ENCODE measurements at regions not wholly inside any gene's neighbourhood (a gene's known extent, or its start where the extent isn't known, plus 50 kb on each side); places are given as distances from the start of the nearest gene placed in this dataset.
A peak's percentile ranks its signal among the peaks of the same experiment; 100 is the strongest.
"Not testable (repeated sequence)": the region's sequence is repeated elsewhere in the genome, so short reads cannot be mapped to it uniquely, and the experiment has no call there.

- no peak for DNase-seq
Measured at GRCh38 chr5:125660231-125660895, 762.8 kb upstream of the GRAMD2B start.

DNA sequence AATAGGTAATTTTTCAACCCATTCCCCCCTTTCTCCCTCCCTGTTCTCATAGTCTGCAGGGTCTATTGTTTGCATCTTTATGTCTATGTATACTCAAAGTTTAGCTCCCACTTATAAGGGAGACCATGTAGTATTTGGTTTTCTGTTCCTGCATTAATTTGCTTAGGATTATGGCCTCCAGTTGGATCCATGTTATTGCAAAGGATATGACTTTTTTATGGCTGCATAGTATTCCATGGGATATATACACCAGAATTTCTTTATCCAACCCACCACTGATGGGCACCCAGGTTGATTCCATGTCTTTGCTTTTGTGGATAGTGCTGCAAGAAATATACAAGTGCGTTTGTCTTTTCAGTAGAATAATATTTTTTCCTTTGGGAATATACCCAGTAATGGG, 761.6 kb upstream of the GRAMD2B start:
- DNase-seq, result no peak

DNA sequence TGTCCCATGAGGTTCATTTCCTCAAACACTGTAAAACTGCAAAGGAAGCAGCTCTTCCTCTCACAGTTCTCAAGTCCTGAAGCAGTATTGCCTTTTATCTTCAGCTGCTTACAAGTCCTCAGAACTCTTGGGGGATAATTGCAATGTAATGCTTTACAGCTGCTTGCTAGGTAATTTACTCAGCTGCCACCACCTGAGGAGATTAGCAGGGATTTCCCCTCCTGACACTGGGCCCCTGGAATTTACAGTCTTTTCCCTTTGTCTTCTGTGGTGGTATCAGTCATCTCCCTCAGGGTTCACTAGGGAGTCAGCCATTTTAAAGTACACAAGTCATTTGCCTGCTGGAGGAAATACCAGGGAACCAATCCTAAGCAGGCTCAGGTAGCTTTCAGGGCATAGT, 754.3 kb upstream of the GRAMD2B start:
- DNase-seq, result no peak

DNA sequence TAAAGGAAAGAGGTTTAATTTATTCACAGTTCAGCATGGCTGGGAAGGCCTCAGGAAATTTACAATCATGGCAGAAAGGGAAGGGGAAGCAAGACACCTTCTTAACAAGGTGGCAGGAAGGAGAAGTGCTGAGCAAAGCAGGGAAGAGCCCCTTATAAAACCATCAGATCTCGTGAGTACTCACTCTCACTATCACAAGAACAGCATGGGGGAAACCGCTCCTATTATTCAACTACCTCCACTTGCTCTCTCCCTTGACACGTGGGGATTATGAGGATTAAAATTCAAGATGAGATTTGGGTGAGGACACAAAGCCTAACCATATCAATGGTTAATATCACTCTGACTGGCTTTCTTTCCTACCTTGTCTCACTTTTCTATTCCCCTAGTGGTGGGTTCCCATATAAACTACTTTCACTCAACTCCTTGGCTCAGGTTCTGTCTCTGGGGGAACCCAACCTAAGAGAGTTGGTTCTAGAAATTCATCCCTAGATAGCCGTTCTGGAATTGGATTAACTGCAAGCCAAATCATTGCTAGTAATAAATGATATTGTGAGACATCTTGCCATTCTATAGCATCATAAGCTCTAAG, 749.8 kb upstream of the GRAMD2B start:
- DNase-seq, result no peak

GRCh38 chr5:125679522-125679921, 743.7 kb upstream of the GRAMD2B start:
- no peak for DNase-seq

DNA sequence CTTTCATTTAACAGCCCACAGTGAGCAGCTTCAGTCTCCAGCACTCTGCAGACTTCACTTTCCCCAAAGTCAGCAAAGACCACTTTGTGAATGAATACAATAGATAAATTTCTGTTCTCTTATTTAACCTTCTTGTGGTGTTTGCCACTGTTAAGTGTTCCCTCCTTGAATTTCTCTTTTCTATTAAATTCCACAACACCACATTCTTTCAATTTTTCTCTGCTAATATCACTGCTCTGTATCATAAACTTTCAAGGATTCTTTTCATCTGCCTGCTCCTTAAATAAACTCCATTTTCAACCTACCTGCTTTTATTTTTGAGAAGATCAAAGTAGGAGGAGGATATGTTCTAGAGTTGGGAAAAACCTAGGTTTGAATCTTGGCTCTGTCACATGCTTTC, 739.5 kb upstream of the GRAMD2B start:
- no peak for DNase-seq

- DNase-seq, result no peak
Measured at GRCh38 chr5:125685771-125686170, 737.4 kb upstream of the GRAMD2B start.

- DNase-seq, result not testable (repeated sequence)
Measured at GRCh38 chr5:125691738-125692530, 731.3 kb upstream of the GRAMD2B start.

DNA sequence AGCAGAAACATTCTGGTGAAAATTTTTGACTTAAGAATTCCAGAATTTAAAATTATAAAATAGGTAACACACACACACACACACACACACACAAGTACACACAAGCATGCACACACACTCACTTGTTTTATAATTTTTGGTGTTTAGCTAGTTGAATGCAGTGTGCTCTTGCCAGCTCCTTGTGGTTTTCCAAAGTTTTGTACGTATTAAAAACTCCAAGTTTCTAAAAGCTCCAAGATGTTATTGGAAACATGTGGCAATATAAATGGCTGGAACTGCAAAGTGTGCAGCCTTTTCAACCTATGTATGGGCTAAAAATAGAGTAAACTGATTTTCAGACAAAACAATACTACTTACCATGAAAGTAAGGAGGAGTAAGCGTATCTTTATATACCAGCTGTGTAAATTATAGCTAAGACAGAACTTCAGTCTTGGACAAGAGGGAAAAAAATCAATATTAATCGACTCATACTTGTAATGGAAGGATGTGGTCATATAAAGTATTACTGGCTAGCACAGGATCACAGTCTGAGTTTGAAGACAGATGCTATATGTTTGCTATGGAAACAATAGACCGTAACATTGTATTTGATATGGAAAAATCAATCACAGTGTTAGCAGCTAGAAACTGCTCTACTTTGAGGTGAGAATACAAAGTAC, 727.1 kb upstream of the GRAMD2B start:
- DNase-seq, result no peak

DNA sequence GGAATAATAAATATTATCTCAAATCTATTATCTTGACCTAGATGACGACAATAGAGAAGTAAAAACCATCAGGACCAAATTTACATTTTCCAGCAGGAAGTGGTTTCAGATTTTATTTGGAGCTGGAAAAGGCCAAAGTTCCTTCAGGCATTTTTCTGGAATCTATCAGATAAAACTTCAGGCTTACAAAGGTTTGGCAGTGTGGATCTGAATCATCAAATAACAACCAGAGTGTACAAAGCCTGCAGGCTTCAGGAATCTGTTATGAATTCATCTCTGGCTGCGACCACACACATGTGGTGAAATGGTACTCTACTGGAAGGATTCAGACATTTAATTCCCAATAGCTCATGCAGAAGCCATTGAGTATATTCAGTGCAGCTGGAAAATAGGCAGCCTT, 726.4 kb upstream of the GRAMD2B start:
- peak; percentile 61 for DNase-seq

DNA sequence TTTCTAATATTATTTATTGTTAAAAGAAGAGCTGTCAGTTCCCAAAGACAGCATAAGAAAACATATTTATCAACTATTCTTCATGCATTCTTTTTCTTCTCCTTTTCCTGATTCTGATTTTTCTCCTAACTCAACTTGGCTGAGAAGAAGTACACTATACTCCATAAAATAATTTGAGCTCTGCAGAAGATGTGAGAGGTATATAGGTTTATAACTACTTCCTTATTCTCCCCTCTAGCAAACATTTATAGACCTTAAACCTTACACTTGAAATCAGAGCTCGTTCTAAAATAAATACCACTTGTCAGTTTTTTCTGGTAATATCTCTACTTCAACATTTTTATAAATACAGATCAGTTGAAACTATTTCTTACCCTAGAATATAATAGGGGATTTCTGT, 724.8 kb upstream of the GRAMD2B start:
- DNase-seq, result no peak

GRCh38 chr5:125699860-125700259, 723.3 kb upstream of the GRAMD2B start:
- DNase-seq, result no peak

DNA sequence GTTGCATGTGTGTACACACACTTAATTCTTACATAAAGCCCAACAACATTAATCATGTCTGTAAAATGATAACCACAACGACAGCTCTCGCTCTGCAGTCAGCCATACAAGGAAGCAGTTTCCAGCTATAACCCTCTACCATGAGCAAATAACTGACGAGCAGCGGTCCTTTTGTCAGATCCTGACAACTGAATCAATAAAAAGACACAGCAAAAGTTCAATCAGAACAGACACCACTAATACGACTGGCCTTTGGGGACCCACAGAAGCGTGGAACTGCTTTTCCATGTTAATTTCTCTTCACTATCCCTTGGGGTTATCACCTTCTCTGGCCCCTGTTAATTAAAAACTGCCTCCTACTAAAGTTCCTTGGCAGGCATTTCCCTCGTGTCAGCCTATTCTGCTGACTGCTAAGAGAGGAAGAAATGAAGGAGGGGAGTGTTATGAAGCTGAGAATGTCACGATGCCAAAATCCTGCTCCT, 722.8 kb upstream of the GRAMD2B start:
- peak; percentile 46 for DNase-seq

GRCh38 chr5:125703616-125704015, 719.6 kb upstream of the GRAMD2B start:
- DNase-seq, result no peak

- DNase-seq, result no peak
Measured at GRCh38 chr5:125704888-125705287, 718.3 kb upstream of the GRAMD2B start.

- no peak for DNase-seq
Measured at GRCh38 chr5:125708583-125708982, 714.6 kb upstream of the GRAMD2B start.

- DNase-seq, result no peak
Measured at GRCh38 chr5:125710745-125711144, 712.5 kb upstream of the GRAMD2B start.

DNA sequence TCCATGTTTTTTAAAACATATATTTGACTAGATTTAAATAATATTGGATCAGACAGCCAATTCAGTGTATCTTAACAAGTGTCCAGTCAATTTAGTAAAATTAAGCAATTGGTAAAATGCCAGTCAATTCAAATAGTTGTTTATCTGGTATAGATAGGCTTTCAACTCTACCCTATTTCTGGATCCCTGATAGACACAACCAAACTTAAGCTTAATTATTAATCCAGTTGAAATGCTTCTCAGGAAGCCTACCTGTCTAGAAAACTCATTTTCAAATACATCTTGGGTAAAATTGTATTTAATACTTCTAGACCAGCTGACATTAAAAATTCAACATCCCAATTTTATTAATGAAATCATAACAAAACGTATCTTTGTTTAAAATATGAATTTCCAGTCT, 710.8 kb upstream of the GRAMD2B start:
- no peak for DNase-seq

DNA sequence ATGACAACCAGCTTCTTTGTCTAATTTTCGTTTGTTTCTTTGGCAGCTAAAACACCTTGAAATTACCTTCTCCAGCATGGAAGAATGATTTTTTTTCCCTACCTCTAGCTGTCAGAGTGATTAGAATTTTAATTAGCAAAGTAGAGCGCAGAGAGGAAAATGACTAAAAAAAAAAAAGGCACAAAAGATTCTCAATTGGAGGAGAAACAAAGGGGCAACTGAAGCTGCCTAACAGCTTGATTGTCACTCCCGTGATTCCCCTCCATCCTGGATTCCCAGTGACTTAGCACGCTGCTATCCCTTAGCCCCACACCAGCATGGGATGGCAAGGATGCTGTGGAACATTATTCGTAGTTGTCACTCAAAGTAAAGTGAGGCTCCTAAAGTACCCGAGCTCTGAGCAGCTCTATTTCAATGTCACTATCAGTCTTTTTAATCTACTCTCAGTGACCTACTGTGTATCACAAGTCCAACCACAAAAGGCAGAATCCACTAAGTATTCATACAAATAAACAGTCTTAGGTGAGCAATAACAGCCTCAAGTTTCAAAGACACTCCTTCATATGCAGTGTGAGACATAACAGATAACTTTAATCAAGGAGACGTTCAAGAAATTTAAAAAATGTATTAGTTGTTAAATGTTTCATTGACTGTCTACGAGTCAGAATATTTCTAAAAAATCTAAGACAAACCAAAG, 710.0 kb upstream of the GRAMD2B start:
- no peak for DNase-seq

- DNase-seq, result no peak
Measured at GRCh38 chr5:125715216-125715615, 708.0 kb upstream of the GRAMD2B start.

GRCh38 chr5:125717209-125717608, 706.0 kb upstream of the GRAMD2B start:
- no peak for DNase-seq

DNA sequence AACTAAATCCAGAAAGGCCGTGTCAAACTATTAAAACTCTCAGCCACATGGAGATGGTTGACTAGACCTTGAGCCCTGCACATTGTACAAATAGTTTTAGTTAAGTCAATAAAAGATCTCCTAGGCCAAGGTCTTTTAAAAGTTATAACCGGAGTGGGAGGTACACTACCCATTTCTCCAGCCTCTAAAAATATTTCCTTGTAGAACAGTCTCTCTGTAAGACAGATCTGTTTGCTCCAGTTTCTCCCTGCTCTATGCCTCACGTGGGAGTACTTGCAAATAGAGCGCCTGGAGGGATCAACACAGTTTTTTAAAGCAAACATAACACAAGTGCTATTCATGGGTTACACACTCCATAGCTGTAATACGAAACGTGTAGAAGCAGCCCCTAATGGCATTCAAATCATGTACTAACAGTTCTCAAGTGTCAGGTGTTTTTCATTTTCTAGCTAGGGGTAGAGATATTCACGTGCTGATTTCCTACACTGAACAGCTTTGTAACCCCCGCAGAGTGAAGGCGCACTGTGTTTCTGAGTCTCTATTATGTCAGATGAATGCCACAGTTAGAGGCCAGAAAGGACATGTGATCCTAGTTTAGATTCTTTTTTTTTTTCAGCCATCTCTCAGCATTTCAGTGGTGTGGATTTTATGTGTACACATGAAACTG, 703.4 kb upstream of the GRAMD2B start:
- no peak for DNase-seq
